Skeletal muscle satellite cell (primary cell): ENCODE measurements at regions not wholly inside any gene's neighbourhood (a gene's known extent, or its start where the extent isn't known, plus 50 kb on each side); places are given as distances from the start of the nearest gene placed in this dataset.
"Not testable (repeated sequence)": the region's sequence is repeated elsewhere in the genome, so short reads cannot be mapped to it uniquely, and the experiment has no call there.

Source experiments
- H3K27me3 ChIP-seq: 2 replicates; pipeline ENCODE4 v1.7.0; 2013; ENCODE audit warnings: low read length; ENCODE audit not compliant: control insufficient read depth, insufficient read depth
- H3K36me3 ChIP-seq: 2 replicates; pipeline ENCODE4 v1.7.0; 2013; ENCODE audit warnings: mild to moderate bottlenecking, control low read depth, low read length; ENCODE audit not compliant: insufficient read depth
- H3K4me1 ChIP-seq: 2 replicates; pipeline ENCODE4 v1.7.0; 2013; ENCODE audit warnings: low read length; ENCODE audit not compliant: control insufficient read depth, insufficient read depth
- H3K4me2 ChIP-seq: 2 replicates; pipeline ENCODE4 v1.7.0; 2013; ENCODE audit warnings: mild to moderate bottlenecking, low read length
- H3K4me3 ChIP-seq: 2 replicates; pipeline ENCODE4 v1.7.0; 2013; ENCODE audit warnings: low read length
- H3K9ac ChIP-seq: 2 replicates; pipeline ENCODE4 v1.7.0; 2013; ENCODE audit warnings: mild to moderate bottlenecking, low read depth, low read length, moderate library complexity
- H3K9me3 ChIP-seq: replicated peaks from 2 replicates; pipeline ENCODE4 v1.7.0; 2013; ENCODE audit warnings: mild to moderate bottlenecking, control low read depth, low read length

DNA sequence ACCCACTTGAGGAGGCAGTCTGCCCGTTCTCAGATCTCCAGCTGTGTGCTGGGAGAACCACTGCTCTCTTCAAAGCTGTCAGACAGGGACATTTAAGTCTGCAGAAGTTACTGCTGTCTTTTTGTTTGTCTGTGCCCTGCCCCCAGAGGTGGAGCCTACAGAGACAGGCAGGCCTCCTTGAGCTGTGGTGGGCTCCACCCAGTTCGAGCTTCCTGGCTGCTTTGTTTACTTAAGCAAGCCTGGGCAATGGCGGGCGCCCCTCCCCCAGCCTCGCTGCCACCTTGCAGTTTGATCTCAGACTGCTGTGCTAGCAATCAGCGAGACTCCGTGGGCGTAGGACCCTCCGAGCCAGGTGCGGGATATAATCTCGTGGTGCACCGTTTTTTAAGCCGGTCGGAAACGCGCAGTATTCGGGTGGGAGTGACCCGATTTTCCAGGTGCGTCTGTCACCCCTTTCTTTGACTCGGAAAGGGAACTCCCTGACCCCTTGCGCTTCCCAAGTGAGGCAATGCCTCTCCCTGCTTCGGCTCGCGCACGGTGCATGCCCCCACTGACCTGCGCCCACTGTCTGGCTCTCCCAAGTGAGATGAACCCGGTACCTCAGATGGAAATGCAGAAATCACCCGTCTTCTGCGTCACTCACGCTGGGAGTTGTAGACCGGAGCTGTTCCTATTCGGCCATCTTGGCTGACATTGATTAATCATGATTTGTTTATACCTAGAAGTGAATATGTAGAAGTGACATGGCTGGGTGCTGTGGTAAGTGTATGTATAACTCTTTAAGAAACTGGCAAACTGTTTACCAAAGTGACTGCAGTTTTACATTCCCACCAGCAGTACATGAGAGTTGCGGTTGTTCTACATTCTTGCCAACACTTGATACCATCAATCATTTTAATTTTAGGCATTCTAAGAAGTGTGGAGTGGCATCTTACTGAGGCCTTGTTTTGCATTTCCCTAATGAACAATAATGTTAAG is 465.9 kb upstream of the MAP3K7 start:
- H3K4me3 ChIP-seq, H3K27me3 ChIP-seq, H3K9ac ChIP-seq, H3K36me3 ChIP-seq, H3K9me3 ChIP-seq, H3K4me2 ChIP-seq, H3K4me1 ChIP-seq: not testable (repeated sequence)

- no peaks in the 10 kb centered on the region for H3K27me3 ChIP-seq
- H3K9me3 ChIP-seq, result no peaks in the 10 kb centered on the region
- no peak overlapping the region for H3K9ac ChIP-seq
- H3K4me2 ChIP-seq, result no peak overlapping the region
- no peak overlapping the region for H3K4me3 ChIP-seq
- no peaks in the 10 kb centered on the region for H3K36me3 ChIP-seq
- no peaks in the 10 kb centered on the region for H3K4me1 ChIP-seq
These were observed 458.3 kb upstream of the MAP3K7 start for GRCh38 chr6:91045161-91045560.

GRCh38 chr6:91043751-91044150 is 456.9 kb upstream of the MAP3K7 start:
- no peaks in the 10 kb centered on the region for H3K36me3 ChIP-seq
- no peak overlapping the region for H3K9ac ChIP-seq
- no peaks in the 10 kb centered on the region for H3K27me3 ChIP-seq
- H3K4me1 ChIP-seq, result no peaks in the 10 kb centered on the region
- no peak overlapping the region for H3K4me2 ChIP-seq
- H3K9me3 ChIP-seq, result no peaks in the 10 kb centered on the region
- H3K4me3 ChIP-seq, result no peak overlapping the region

DNA sequence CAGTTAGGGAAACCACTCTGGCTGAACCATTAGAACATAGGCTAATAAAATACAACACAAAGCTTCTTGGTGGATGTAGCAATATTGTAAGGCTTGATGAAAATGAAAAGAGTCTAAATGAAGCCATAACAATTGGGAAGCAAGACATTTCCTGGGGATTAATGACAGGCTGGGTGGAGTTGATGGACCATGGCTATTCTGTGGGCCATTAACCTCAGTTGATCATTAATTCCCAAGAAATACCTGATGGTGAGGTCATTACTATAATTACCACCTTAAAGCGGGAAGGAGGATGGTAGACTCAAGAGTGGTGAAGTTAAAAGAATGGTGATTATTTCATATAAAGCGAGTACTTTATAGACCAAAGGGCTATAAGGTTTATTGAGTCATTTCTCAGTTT is 455.8 kb upstream of the MAP3K7 start:
- no peaks in the 10 kb centered on the region for H3K36me3 ChIP-seq
- H3K4me1 ChIP-seq, result no peaks in the 10 kb centered on the region
- no peaks in the 10 kb centered on the region for H3K27me3 ChIP-seq
- no peaks in the 10 kb centered on the region for H3K9me3 ChIP-seq
- H3K4me3 ChIP-seq, result no peak overlapping the region
- no peak overlapping the region for H3K9ac ChIP-seq
- H3K4me2 ChIP-seq, result no peak overlapping the region

DNA sequence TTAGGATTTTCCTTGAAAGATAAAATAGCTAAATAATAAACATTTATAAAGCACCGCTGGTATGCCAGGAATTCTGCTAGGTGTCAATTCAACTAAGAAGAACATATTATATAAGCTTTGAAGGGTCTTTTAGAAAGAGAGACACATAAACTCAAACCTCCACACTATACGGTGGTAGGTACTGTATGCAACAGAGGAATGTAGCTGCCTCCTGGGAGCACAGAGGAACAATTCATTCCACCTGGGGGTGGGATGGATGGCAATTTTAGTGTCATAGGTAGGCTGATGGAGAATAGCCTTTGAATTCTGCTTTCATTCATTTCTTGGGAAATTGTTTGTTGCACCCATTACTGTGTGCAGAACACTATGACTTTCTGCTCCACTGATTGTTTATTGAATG is 447.1 kb upstream of the MAP3K7 start:
- Histone ChIP-seq H3K9ac (no peak overlapping the region), H3K4me3 (no peak overlapping the region), H3K4me2 (no peak overlapping the region), H3K27me3 (peaks cover 7% of the 10 kb centered on the region), H3K36me3 (no peaks in the 10 kb centered on the region), H3K9me3 (no peaks in the 10 kb centered on the region), H3K4me1 (no peaks in the 10 kb centered on the region)

GRCh38 chr6:91031581-91031980 is 444.7 kb upstream of the MAP3K7 start:
- Histone ChIP-seq H3K27me3 (peaks cover 7% of the 10 kb centered on the region), H3K9ac (no peak overlapping the region), H3K9me3 (no peaks in the 10 kb centered on the region), H3K36me3 (no peaks in the 10 kb centered on the region), H3K4me3 (no peak overlapping the region), H3K4me2 (no peak overlapping the region), H3K4me1 (no peaks in the 10 kb centered on the region)

- Histone ChIP-seq H3K9ac (no peak overlapping the region), H3K9me3 (no peaks in the 10 kb centered on the region), H3K4me2 (no peak overlapping the region), H3K4me3 (no peak overlapping the region), H3K27me3 (peaks cover 7% of the 10 kb centered on the region), H3K36me3 (no peaks in the 10 kb centered on the region), H3K4me1 (no peaks in the 10 kb centered on the region)
These were observed 442.3 kb upstream of the MAP3K7 start for GRCh38 chr6:91029211-91029610.

GRCh38 chr6:91023529-91023928 is 436.7 kb upstream of the MAP3K7 start:
- Histone ChIP-seq H3K4me1 (no peaks in the 10 kb centered on the region), H3K4me2 (no peak overlapping the region), H3K36me3 (no peaks in the 10 kb centered on the region), H3K9ac (no peak overlapping the region), H3K4me3 (no peak overlapping the region), H3K27me3 (no peaks in the 10 kb centered on the region), H3K9me3 (no peaks in the 10 kb centered on the region)

DNA sequence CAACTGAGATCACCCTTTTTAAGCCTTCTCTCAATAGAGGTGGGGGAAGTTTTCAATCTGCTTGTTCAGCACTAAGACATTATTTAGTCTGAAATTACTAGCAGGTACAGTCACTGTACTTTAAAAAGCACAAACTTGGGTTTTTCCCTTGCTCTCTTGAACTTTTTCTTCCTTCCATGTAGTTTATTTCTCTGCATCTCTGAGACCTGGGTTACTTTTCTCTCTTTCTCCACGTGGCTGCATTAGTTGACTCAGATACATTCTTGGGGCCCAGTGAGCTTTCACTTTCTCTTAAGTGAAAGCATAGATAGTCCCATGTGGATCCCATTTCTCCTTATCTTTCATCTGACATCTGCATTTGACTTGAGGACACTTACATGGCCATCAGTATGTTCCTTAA is 433.9 kb upstream of the MAP3K7 start:
- Histone ChIP-seq H3K4me3 (no peak overlapping the region), H3K9ac (no peak overlapping the region), H3K4me2 (no peak overlapping the region), H3K36me3 (no peaks in the 10 kb centered on the region), H3K27me3 (no peaks in the 10 kb centered on the region), H3K9me3 (no peaks in the 10 kb centered on the region), H3K4me1 (no peaks in the 10 kb centered on the region)

GRCh38 chr6:91018586-91018985 is 431.7 kb upstream of the MAP3K7 start:
- no peaks in the 10 kb centered on the region for H3K4me1 ChIP-seq
- H3K27me3 ChIP-seq, result no peaks in the 10 kb centered on the region
- no peaks in the 10 kb centered on the region for H3K9me3 ChIP-seq
- H3K9ac ChIP-seq, result no peak overlapping the region
- H3K36me3 ChIP-seq, result no peaks in the 10 kb centered on the region
- H3K4me3 ChIP-seq, result no peak overlapping the region
- H3K4me2 ChIP-seq, result no peak overlapping the region

GRCh38 chr6:91013511-91013910 is 426.6 kb upstream of the MAP3K7 start:
- no peak overlapping the region for H3K4me3 ChIP-seq
- H3K4me2 ChIP-seq, result no peak overlapping the region
- H3K4me1 ChIP-seq, result no peaks in the 10 kb centered on the region
- no peak overlapping the region for H3K9ac ChIP-seq
- no peaks in the 10 kb centered on the region for H3K27me3 ChIP-seq
- no peaks in the 10 kb centered on the region for H3K36me3 ChIP-seq
- no peaks in the 10 kb centered on the region for H3K9me3 ChIP-seq

- Histone ChIP-seq H3K4me3 (no peak overlapping the region), H3K27me3 (no peaks in the 10 kb centered on the region)
These were observed 410.2 kb upstream of the MAP3K7 start for GRCh38 chr6:90997076-90997475.

More at GRCh38 chr6:90997076-90997475, 410.2 kb upstream of the MAP3K7 start:
- Histone ChIP-seq H3K4me2 (no peak overlapping the region), H3K9me3 (no peaks in the 10 kb centered on the region), H3K4me1 (peaks cover 11% of the 10 kb centered on the region), H3K36me3 (no peaks in the 10 kb centered on the region), H3K9ac (no peak overlapping the region)
